Naive thymus-derived CD8-positive, alpha-beta T cell (primary cell): ENCODE measurements at regions not wholly inside any gene's neighbourhood (a gene's known extent, or its start where the extent isn't known, plus 50 kb on each side); places are given as distances from the start of the nearest gene placed in this dataset.
A peak's percentile ranks its signal among the peaks of the same experiment; 100 is the strongest.
"Not testable (repeated sequence)": the region's sequence is repeated elsewhere in the genome, so short reads cannot be mapped to it uniquely, and the experiment has no call there.

Source experiments
- ATAC-seq, 2 donors: fragments of 150-1000 bp; cut with Tn5 transposase in 1 of 2; sonication (Bioruptor Pico), chemical (Tn5 transposase) in 1 of 2; 1 replicate in 1 of 2; 2 replicates in 1 of 2; pipeline ENCODE4 v1.10.0; 2021; ENCODE audit warnings: mild to moderate bottlenecking in 2 of 2, moderate library complexity in 2 of 2
- POLR2A ChIA-PET: fragments of 350-600 bp; sonication (Branson Sonifier 250); formaldehyde crosslinking; loops from one replicate; lab custom pipeline; 2021; ENCODE audit warnings: antibody characterized with exemption; lab: Charles Lee
- DNase-seq, 10 donors: peaks; one replicate each; pipeline versions ENCODE4 v3.0.0 to v3.0.0-alpha.2; 2020 to 2022
- H3K27ac Mint-ChIP-seq, 10 donors: one replicate each; pipeline ENCODE4 v1.8.0; 2020 to 2022; ENCODE audit warnings: mild to moderate bottlenecking in 10 of 10, mixed read lengths in 10 of 10, moderate library complexity in 4 of 10, inconsistent platforms in 1 of 10
- H3K27me3 Mint-ChIP-seq, 5 donors: one replicate each; pipeline ENCODE4 v1.8.0; 2021 to 2022; ENCODE audit warnings: mixed read lengths in 5 of 5
- H3K36me3 Mint-ChIP-seq, 3 donors: one replicate each; pipeline ENCODE4 v1.8.0; 2020 to 2022; ENCODE audit warnings: mixed read lengths in 3 of 3, mild to moderate bottlenecking in 2 of 3, inconsistent platforms in 1 of 3
- H3K4me1 Mint-ChIP-seq, 4 donors: one replicate each; pipeline ENCODE4 v1.8.0; 2021 to 2022; ENCODE audit warnings: mixed read lengths in 4 of 4
- H3K4me3 Mint-ChIP-seq, 10 donors: one replicate each; pipeline ENCODE4 v1.8.0; 2020 to 2022; ENCODE audit warnings: mild to moderate bottlenecking in 10 of 10, mixed read lengths in 10 of 10, moderate library complexity in 6 of 10, inconsistent platforms in 1 of 10
- H3K9me3 Mint-ChIP-seq, 9 donors: one replicate each; pipeline ENCODE4 v1.8.0; 2020 to 2022; ENCODE audit warnings: mixed read lengths in 9 of 9, mild to moderate bottlenecking in 3 of 9, inconsistent platforms in 1 of 9, moderate library complexity in 1 of 9

GRCh38 chr6:5831219-5831862 is 175.4 kb downstream of the NRN1 start:
- H3K27ac Mint-ChIP-seq, result peak overlapping the region; percentile 91 to 97 (median 92)
- ATAC-seq (peak; percentile 85 to 90), DNase-seq (peak in 9 of 10 donors; percentile 12 to 79 (median 52))
- POLR2A ChIA-PET, result interaction anchor here (0.6 to 1.5 kb wide), 3 partner anchors 17 to 163 kb away, joined by 3 to 6 read pairs (median 5); no protein-coding TSS in a partner anchor
- H3K9me3 Mint-ChIP-seq, H3K27me3 Mint-ChIP-seq, H3K36me3 Mint-ChIP-seq: not testable (repeated sequence)
- peak overlapping the region; percentile 57 to 84 (median 72) for H3K4me3 Mint-ChIP-seq
- H3K4me1 Mint-ChIP-seq, result peaks cover 24 to 69% (median 59%) of the 10 kb centered on the region in 4 donors

GRCh38 chr6:5828296-5828695 is 178.4 kb downstream of the NRN1 start:
- Mint-ChIP-seq H3K27ac (peak overlapping the region in 6 of 10 donors; percentile 48 to 86 (median 54)), H3K4me1 (peaks cover 30 to 78% (median 68%) of the 10 kb centered on the region in 4 donors), H3K27me3 (no peaks in the 10 kb centered on the region), H3K4me3 (peak overlapping the region in 1 of 10 donors; percentile 10), H3K9me3 (peaks cover 0 to 1% (median 0%) of the 10 kb centered on the region in 9 donors), H3K36me3 (no peaks in the 10 kb centered on the region)
- POLR2A ChIA-PET, result interaction anchor here (1.5 to 1.6 kb wide), 2 partner anchors 15 to 42 kb away, joined by 4 read pairs; no protein-coding TSS in a partner anchor
- ATAC-seq (no peak), DNase-seq (no peak)

- H3K36me3 Mint-ChIP-seq, result peaks cover 0 to 3% (median 0%) of the 10 kb centered on the region in 3 donors
- peaks cover 0 to 4% (median 0%) of the 10 kb centered on the region in 9 donors for H3K9me3 Mint-ChIP-seq
- H3K4me1 Mint-ChIP-seq, result peaks cover 23 to 75% (median 61%) of the 10 kb centered on the region in 4 donors
- ATAC-seq, result no peak
- POLR2A ChIA-PET, result interaction anchor here (1.6 kb wide), 1 partner anchor 14 kb away, joined by 4 read pairs; no protein-coding TSS in a partner anchor
- H3K27ac Mint-ChIP-seq, result peak overlapping the region in 5 of 10 donors; percentile 19 to 85 (median 66)
- DNase-seq, result no peak
- no peaks in the 10 kb centered on the region for H3K27me3 Mint-ChIP-seq
- H3K4me3 Mint-ChIP-seq, result no peak overlapping the region
These were observed 179.4 kb downstream of the NRN1 start for GRCh38 chr6:5827056-5827904.

- DNase-seq, result peak in 2 of 10 donors; percentile 22 to 31
- POLR2A ChIA-PET, result interaction anchor here (0.9 kb wide), 1 partner anchor 67 kb away, joined by 8 read pairs; no protein-coding TSS in a partner anchor
- H3K9me3 Mint-ChIP-seq, H3K27me3 Mint-ChIP-seq, H3K36me3 Mint-ChIP-seq: not testable (repeated sequence)
- Mint-ChIP-seq H3K27ac (peak overlapping the region; percentile 56 to 90 (median 78)), H3K4me3 (peak overlapping the region in 3 of 10 donors; percentile 4 to 64 (median 22)), H3K4me1 (peaks cover 9 to 59% (median 34%) of the 10 kb centered on the region in 4 donors)
- peak; percentile 58 to 68 for ATAC-seq
These were observed 182.2 kb downstream of the NRN1 start for GRCh38 chr6:5824382-5824983.
